ENCODE measurements at regions not wholly inside any gene's neighbourhood (a gene's known extent, or its start where the extent isn't known, plus 50 kb on each side); places are given as distances from the start of the nearest gene placed in this dataset.

- ATAC-seq (ENCODE audit: poor library complexity) (no peak), DNase-seq (no peak)
- intact Hi-C loops (cut with DNase I), result no loop called here
Measured at GRCh38 chr3:182524711-182525401, 268.4 kb upstream of the ATP11B start.

GRCh38 chr3:182525766-182526374 lies 267.4 kb upstream of the ATP11B start:
- no peak for ATAC-seq (ENCODE audit: poor library complexity)
- intact Hi-C loops (cut with DNase I), result no loop called here
- DNase-seq, result no peak

DNA sequence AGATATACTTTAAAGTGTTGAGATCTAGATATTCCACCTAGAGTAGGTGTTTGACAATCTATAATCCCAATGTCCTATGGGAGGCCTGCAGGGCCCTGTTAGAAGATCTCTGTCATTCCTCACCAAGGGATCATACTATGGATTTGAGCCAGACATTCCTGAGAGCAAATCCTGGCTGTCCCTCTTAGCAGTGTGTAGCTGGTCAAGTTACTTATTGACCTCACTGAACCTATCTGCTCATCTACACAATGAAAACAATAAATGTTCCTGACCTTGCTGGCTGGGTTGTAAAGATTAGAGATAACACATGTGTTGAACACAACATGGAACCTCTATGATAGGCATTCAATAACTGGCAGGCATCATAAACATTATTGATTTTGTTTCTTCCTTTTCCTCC lies 265.6 kb upstream of the ATP11B start:
- ATAC-seq (ENCODE audit: poor library complexity) (no peak), DNase-seq (no peak)
- intact Hi-C loops (cut with DNase I), result no loop called here

DNA sequence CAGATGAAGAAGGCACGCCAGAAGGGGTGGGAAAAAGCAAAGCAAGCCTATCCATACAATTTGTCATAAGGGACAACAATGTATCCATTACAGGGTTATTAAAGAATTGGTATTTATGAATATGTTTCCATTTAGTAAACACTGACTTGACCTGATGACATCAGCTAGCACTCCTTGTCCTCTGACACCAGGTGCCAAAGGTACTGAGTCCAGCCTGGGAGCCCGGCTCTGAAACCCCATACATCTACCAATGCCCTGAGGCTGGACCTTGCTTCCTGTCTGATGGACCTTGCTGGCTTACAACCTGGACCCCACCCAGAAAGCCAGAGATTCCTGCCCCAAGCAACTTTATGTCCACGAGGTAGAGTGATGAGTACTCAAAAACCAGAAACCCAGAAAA lies 263.0 kb upstream of the ATP11B start:
- ATAC-seq (ENCODE audit: poor library complexity) (no peak), DNase-seq (no peak)
- intact Hi-C loops (cut with DNase I), result no loop called here

DNA sequence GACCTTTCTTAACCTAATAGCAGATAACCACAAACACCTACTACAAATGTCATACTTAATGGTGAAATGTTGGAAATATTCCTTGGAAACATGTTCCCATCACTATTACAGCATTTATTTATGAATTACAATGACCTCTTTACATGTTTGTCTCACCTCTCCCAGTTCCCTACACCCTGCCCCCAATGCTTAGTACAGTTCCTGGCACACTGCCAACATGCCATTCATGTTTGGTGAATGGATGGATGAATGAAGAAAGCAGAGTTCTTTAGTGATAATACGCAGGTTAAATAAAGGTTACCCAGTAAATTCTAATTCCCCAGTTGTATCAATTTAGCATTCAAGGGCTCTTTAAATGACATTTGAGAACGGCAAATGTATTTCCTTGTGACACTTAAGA lies 259.9 kb upstream of the ATP11B start:
- ATAC-seq (ENCODE audit: poor library complexity), result no peak
- intact Hi-C loops (cut with DNase I), result no loop called here
- no peak for DNase-seq

DNA sequence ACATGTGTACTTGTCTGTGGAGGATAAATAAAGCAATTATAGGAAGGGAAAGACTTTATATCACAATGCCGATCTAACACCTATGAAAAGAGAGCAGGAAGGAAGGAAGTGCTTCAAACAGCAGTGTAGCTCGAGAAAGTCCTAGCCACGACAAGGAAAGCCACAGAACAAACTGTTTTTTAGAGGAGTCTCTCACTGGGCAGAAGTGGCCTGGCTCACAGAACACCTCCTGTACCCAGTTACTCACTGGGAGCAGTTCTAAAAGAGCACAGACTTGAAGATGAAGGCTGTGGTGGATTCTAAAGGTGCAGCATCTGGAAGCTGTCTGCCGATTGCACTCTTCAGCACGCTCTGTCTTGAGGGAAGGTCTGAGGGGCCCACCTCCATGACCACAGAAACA lies 248.8 kb upstream of the ATP11B start:
- no peak for ATAC-seq (ENCODE audit: poor library complexity)
- no peak for DNase-seq
- intact Hi-C loops (cut with DNase I), result no loop called here

GRCh38 chr3:182562274-182562673 lies 231.0 kb upstream of the ATP11B start:
- DNase-seq (no peak), ATAC-seq (ENCODE audit: poor library complexity) (no peak)
- intact Hi-C loops (cut with DNase I), result no loop called here

DNA sequence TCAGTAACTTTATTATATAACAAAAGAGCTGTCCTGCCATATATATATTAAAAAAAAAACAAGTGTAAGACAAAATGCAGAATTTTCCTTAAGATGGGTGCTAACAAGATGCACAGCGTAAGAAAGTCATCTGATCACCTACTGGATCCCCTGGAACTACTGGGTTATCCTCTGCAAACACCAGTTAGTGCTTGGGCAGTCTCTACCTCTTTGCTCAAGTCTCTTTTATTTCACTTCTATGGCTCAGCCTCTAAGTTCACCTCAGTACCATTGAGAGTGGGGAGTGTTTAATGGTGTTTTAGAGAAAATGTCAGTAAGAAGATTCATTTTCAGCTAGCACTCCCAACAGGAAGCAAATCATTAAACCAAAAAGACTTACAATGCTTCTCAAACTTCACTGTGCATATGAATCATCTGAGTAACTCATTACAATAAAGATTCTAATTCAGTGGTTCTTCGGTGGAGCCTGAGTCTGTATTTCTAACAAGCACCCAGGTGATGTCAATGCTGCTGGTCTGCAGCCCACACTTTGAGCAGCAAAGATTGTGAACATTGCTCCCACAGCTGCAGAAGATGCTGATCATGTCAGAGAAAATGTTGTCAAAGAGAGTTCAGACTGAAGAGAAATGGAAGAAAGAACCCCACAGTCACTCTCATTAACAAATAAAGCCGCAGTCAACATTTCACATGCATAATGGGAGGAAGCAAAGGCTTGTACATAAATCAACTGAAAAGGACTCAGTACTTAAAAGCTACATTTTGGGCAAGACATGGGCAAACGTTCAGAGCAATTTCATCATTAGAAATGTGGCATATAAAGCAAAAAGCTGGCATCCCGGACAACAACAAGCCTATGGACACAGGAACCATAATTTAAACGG lies 227.1 kb upstream of the ATP11B start:
- ATAC-seq (ENCODE audit: poor library complexity) (no peak), DNase-seq (no peak)
- intact Hi-C loops (cut with DNase I), result no loop called here

DNA sequence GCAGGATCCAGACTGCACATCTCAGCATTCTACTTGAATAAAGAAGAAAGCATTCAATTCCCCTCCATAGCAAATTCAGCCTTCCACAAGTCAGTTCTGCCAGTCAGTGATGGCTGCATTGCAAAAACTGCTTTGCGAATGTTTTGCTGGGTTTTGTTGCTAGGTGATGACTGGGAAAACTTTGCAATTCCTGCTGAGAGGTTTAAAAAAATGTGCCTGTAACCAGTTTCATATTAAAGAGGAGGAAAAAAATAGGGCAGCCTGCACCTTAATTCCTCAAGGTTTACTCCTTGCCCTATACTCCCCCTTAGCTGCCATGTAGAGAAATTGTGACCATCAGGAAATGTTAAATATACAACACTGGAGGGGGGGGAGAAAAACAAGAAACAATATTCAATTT lies 225.6 kb upstream of the ATP11B start:
- DNase-seq (no peak), ATAC-seq (ENCODE audit: poor library complexity) (no peak)
- intact Hi-C loops (cut with DNase I), result no loop called here

DNA sequence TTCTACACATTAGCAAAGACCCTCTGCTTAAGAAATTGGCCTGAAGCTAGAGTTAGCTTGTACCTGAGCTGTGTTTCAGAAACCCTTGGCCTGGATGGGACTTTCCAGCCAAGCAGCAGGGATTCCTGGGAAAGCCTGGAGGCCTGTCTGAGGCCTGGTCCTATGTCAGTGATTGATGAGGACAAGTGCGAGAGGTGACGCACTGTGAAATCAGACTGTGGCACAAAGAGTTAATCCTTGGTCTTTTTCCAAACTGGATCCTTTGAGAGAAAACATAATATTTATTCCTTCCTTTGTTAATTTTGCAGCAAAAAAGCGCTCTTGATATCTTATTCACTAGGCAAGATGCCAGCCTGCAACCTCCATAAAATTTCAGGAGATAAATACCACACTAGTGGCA lies 225.0 kb upstream of the ATP11B start:
- ATAC-seq (ENCODE audit: poor library complexity), result no peak
- intact Hi-C loops (cut with DNase I), result no loop called here

DNA sequence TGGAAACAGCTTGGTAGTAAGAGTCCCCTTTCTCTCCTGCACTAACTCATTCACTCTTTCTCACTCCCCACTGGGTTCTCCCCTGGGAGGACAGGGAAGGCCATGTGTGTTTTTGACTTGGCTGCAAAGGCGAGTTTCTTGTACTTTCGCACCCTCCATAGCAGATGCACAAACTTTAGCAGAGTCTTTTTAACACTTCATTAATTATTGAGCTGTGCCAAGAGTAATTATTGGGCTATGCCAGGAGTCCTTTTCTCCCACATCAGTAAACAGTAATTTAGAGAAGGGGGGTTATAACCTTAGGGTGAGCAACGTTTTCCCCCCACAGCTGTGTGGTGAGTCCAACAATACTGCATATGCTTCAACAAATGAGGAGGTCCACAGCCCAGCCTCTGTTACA lies 224.4 kb upstream of the ATP11B start:
- ATAC-seq (ENCODE audit: poor library complexity), result no peak
- intact Hi-C loops (cut with DNase I), result no loop called here
- no peak for DNase-seq

More for the DNA sequence above, 225.0 kb upstream of the ATP11B start:
- no peak for DNase-seq

GRCh38 chr3:182570946-182571594 lies 222.2 kb upstream of the ATP11B start:
- ATAC-seq (ENCODE audit: poor library complexity), result no peak
- DNase-seq, result no peak

DNA sequence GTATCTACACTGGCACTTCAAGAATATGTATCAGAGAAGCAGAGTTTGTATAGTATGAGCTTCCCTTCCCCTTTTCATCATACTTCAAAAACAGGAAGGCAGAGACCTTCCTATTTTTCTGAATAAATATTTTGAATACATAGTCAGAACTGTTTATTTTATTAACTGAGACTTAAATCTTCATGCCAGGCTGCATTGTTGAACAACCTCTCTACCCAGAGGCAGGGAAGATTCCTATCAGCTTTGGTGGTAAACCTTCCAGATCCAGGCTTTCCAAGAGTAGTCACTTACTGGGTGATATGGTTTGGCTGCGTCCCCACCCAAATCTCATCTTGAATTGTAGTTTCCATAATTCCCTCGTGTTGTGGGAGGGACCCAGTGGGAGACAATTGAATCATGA lies 217.4 kb upstream of the ATP11B start:
- ATAC-seq (ENCODE audit: poor library complexity) (no peak), DNase-seq (no peak)
- intact Hi-C loops (cut with DNase I), result no loop called here

More at GRCh38 chr3:182570946-182571594, 222.2 kb upstream of the ATP11B start:
- intact Hi-C loops (cut with DNase I), result no loop called here

DNA sequence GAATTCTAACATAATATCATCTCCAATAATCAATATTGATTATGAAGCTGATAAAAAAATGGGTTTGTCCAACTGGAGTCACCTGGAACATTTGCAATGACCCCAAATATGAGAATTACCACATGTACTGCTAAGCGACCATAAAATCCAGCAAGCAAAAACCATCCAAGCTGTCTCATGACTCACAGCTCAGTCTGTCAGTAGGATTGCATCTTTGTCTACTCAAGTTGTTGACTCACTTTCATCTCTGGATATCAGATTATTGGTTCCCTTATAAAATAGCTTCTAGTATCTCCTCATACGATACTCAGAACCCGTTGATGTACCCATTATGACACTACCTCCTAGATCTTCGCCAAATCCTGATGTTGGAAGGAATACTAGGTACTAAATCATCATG lies 209.8 kb upstream of the ATP11B start:
- DNase-seq, result no peak
- ATAC-seq (ENCODE audit: poor library complexity), result no peak
- intact Hi-C loops (cut with DNase I), result no loop called here

DNA sequence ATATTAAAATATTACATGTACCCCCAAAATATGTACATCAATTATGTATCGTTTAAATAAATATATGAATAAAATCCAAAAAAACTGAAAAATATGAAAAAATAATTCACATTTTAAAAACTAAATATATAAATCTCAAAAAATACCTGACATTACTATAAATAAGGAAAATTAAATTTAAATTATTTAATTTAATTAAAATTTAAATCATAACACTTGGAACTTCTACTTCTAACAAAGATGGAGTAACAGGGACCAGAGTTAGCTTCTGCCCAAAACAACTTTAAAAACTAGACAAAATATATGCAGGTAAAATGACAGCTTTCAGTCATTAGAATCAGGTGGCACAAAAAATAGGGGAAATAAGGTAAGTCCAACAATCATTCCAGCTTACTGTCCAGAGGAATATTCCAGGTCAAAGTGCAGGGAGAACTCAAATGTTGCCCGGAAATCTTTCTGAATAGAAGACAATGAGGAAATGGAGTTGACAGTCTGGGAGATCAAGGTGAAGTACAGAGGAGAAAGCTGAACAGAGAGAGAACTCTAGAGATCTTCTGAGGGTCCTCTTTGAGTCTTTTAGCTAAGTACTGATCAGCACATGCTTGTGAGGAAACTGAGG lies 207.7 kb upstream of the ATP11B start:
- intact Hi-C loops (cut with DNase I), result no loop called here
- ATAC-seq (ENCODE audit: poor library complexity), result no peak
- DNase-seq, result no peak

GRCh38 chr3:182592747-182593146 lies 200.6 kb upstream of the ATP11B start:
- intact Hi-C loops (cut with DNase I), result no loop called here
- no peak for DNase-seq
- no peak for ATAC-seq (ENCODE audit: poor library complexity)

- intact Hi-C loops (cut with DNase I), result no loop called here
- no peak for DNase-seq
- ATAC-seq (ENCODE audit: poor library complexity), result no peak
Measured at GRCh38 chr3:182596676-182597410, 196.5 kb upstream of the ATP11B start.

GRCh38 chr3:182597621-182598041 lies 195.7 kb upstream of the ATP11B start:
- DNase-seq, result no peak
- intact Hi-C loops (cut with DNase I), result no loop called here
- no peak for ATAC-seq (ENCODE audit: poor library complexity)

Measured in Right ventricle myocardium superior (tissue), 1 donor.